ENCODE measurements at regions not wholly inside any gene's neighbourhood (a gene's known extent, or its start where the extent isn't known, plus 50 kb on each side); places are given as distances from the start of the nearest gene placed in this dataset.

DNA sequence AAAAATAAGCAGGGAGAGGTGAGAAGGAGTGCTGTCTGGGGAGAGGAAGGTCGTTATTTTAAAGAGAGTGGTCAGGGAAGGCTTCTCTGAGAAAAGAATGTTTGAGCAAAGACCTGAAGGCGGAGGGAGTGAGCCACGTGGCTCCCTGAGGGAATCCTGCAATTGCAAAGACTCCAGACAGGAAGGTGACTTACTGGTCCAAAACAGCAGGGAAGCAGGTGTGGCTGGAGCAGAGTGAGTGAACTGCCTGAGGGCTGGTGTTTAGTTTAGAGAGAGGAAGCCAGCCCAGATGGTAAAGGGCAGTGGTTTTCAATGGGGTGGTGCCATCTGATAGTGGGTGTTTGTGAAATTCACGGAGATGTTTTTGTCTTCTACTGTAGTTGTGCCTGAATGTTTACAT is 58.8 kb upstream of the LTA4H start:
- TF ChIP-seq POLR2AphosphoS5 (IDR thresholded peaks at IDR 0.05; ENCODE audit: low read depth) (peak; percentile 47; the same call in 1 of the 2 replicates), SPI1 (IDR thresholded peaks at IDR 0.05; ENCODE audit: borderline replicate concordance, low read depth) (peak; percentile 54; the same call in 1 of the 2 replicates)
- TF ChIP-seq, protein P1, sequence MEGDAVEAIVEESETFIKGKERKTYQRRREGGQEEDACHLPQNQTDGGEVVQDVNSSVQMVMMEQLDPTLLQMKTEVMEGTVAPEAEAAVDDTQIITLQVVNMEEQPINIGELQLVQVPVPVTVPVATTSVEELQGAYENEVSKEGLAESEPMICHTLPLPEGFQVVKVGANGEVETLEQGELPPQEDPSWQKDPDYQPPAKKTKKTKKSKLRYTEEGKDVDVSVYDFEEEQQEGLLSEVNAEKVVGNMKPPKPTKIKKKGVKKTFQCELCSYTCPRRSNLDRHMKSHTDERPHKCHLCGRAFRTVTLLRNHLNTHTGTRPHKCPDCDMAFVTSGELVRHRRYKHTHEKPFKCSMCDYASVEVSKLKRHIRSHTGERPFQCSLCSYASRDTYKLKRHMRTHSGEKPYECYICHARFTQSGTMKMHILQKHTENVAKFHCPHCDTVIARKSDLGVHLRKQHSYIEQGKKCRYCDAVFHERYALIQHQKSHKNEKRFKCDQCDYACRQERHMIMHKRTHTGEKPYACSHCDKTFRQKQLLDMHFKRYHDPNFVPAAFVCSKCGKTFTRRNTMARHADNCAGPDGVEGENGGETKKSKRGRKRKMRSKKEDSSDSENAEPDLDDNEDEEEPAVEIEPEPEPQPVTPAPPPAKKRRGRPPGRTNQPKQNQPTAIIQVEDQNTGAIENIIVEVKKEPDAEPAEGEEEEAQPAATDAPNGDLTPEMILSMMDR (IDR thresholded peaks at IDR 0.05; ENCODE audit: insufficient read depth, low read length): no peak
- DNase-seq (ENCODE audit: low read depth in 1 of 2, low spot score in 1 of 2): peak in 1 of 2 experiments; percentile 36
- no peak overlapping the region for H3K27ac ChIP-seq (replicated peaks)

DNA sequence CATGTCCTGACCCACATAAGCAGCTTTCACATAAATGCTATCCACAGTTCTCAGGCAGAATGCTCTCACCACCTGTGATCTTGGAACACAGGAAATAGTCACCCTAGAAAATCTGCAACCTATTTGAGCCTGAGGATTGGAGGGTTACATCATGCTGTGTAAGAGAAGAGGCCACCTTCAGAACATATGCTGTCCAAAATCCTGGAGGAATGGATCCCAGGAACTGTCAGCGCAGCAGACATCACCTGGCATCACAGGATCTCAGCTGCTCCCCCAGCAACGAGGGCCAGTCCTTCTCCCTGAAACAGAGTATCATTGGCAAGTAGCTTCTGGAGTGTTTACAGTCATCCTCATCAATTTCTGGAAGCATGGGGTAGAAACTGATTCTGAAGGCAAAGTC is 63.2 kb upstream of the LTA4H start:
- H3K27me3 ChIP-seq (ENCODE audit: insufficient read depth, poor library complexity, severe bottlenecking): no peaks in the 10 kb centered on the region
- no peak for DNase-seq (ENCODE audit: low read depth in 1 of 2, low spot score in 1 of 2)
- no peak overlapping the region for H3K4me3 ChIP-seq (replicated peaks; ENCODE audit: insufficient read depth, low read length)
- TF ChIP-seq POLR2AphosphoS5 (IDR thresholded peaks at IDR 0.05; ENCODE audit: low read depth) (no peak), SPI1 (IDR thresholded peaks at IDR 0.05; ENCODE audit: borderline replicate concordance, low read depth) (no peak), GABPA (IDR thresholded peaks at IDR 0.05; ENCODE audit: low read depth) (no peak)
- TF ChIP-seq, protein P1 (IDR thresholded peaks at IDR 0.05; ENCODE audit: insufficient read depth, low read length): no peak
- no peak overlapping the region for H3K27ac ChIP-seq (replicated peaks)

More for the DNA sequence above, 58.8 kb upstream of the LTA4H start:
- no peak overlapping the region for H3K4me3 ChIP-seq (replicated peaks; ENCODE audit: insufficient read depth, low read length)
- no peaks in the 10 kb centered on the region for H3K27me3 ChIP-seq (ENCODE audit: insufficient read depth, poor library complexity, severe bottlenecking)

DNA sequence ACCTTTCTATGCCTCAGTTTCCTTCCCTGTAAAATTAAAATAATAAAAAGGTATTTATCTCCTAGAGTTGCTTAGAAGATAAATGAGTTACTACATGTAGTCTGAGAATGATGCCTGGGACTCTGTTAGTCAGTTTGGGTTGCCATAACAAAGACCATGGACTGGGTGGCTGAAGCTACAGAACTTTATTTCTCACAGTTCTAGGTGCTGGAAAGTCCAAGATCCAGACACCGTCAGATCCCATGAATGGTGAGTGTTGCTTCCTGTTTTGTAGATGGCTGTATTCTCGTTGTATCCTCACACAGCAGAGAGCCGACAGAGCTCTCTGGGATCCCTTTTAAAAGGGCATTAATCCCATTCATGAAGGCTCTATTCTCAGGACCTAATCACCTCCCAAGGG is 64.0 kb upstream of the LTA4H start:
- no peaks in the 10 kb centered on the region for H3K27me3 ChIP-seq (ENCODE audit: insufficient read depth, poor library complexity, severe bottlenecking)
- H3K27ac ChIP-seq (replicated peaks): no peak overlapping the region
- H3K4me3 ChIP-seq (replicated peaks; ENCODE audit: insufficient read depth, low read length): no peak overlapping the region
- TF ChIP-seq SPI1 (IDR thresholded peaks at IDR 0.05; ENCODE audit: borderline replicate concordance, low read depth): no peak
- no peak for DNase-seq (ENCODE audit: low read depth in 1 of 2, low spot score in 1 of 2)

DNA sequence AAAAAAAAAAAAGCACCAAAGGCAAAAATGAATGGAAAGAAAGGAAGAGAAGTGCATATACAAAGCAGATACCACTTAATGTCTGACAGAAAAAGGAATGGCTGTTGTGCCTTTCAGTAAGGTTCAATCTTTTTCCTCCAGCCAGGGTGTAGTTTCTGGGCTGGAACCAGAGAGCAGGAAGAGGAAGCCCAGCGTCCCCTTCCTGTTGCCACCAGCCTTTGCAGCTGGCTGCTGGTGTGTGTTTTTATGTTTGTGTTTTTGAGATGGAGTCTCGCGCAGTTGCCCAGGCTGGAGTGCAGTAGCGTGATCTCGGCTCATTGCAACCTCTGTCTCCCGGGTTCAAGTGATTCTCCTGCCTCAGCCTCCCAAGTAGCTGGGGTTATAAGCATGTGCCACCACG is 64.6 kb upstream of the LTA4H start:
- TF ChIP-seq, protein P2, sequence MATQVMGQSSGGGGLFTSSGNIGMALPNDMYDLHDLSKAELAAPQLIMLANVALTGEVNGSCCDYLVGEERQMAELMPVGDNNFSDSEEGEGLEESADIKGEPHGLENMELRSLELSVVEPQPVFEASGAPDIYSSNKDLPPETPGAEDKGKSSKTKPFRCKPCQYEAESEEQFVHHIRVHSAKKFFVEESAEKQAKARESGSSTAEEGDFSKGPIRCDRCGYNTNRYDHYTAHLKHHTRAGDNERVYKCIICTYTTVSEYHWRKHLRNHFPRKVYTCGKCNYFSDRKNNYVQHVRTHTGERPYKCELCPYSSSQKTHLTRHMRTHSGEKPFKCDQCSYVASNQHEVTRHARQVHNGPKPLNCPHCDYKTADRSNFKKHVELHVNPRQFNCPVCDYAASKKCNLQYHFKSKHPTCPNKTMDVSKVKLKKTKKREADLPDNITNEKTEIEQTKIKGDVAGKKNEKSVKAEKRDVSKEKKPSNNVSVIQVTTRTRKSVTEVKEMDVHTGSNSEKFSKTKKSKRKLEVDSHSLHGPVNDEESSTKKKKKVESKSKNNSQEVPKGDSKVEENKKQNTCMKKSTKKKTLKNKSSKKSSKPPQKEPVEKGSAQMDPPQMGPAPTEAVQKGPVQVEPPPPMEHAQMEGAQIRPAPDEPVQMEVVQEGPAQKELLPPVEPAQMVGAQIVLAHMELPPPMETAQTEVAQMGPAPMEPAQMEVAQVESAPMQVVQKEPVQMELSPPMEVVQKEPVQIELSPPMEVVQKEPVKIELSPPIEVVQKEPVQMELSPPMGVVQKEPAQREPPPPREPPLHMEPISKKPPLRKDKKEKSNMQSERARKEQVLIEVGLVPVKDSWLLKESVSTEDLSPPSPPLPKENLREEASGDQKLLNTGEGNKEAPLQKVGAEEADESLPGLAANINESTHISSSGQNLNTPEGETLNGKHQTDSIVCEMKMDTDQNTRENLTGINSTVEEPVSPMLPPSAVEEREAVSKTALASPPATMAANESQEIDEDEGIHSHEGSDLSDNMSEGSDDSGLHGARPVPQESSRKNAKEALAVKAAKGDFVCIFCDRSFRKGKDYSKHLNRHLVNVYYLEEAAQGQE (IDR thresholded peaks at IDR 0.05; ENCODE audit: insufficient replicate concordance, low read depth): no peak
- no peak for TF ChIP-seq GABPA (IDR thresholded peaks at IDR 0.05; ENCODE audit: low read depth)
- TF ChIP-seq, protein P1 (IDR thresholded peaks at IDR 0.05; ENCODE audit: insufficient read depth, low read length): no peak
- peak; percentile 49; the same call in 1 of the 2 replicates for TF ChIP-seq SPI1 (IDR thresholded peaks at IDR 0.05; ENCODE audit: borderline replicate concordance, low read depth)
- no peak for TF ChIP-seq POLR2AphosphoS5 (IDR thresholded peaks at IDR 0.05; ENCODE audit: low read depth)
- DNase-seq (ENCODE audit: low read depth in 1 of 2, low spot score in 1 of 2): peak in 1 of 2 experiments; percentile 13
- Histone ChIP-seq H3K27ac (replicated peaks) (no peak overlapping the region), H3K4me3 (replicated peaks; ENCODE audit: insufficient read depth, low read length) (no peak overlapping the region), H3K27me3 (ENCODE audit: insufficient read depth, poor library complexity, severe bottlenecking) (no peaks in the 10 kb centered on the region)

DNA sequence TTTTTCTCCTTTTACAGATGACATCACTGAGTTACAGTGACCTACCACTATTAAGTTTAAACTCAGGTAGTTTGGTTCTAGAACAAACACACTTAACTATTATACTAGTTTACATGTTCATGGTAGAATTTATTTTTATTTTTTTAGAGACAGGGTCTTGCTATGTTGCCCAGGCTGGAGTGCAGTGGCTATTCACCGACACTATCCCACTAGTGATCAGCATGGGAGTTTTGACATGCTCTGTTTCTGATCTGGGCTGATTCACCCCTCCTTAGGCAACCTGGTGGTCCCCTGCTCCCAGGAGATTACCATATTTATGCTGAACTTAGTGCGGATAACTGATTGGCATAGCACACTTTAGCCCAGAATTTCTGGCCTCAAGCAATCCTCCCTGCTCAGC is 66.4 kb upstream of the LTA4H start:
- Histone ChIP-seq H3K27me3 (ENCODE audit: insufficient read depth, poor library complexity, severe bottlenecking) (no peaks in the 10 kb centered on the region), H3K27ac (replicated peaks) (no peak overlapping the region), H3K4me3 (replicated peaks; ENCODE audit: insufficient read depth, low read length) (no peak overlapping the region)
- no peak for DNase-seq (ENCODE audit: low read depth in 1 of 2, low spot score in 1 of 2)
- TF ChIP-seq, protein P2 (IDR thresholded peaks at IDR 0.05; ENCODE audit: insufficient replicate concordance, low read depth): no peak
